ENCODE measurements at regions not wholly inside any gene's neighbourhood (a gene's known extent, or its start where the extent isn't known, plus 50 kb on each side); places are given as distances from the start of the nearest gene placed in this dataset.
"Not testable (repeated sequence)": the region's sequence is repeated elsewhere in the genome, so short reads cannot be mapped to it uniquely, and the experiment has no call there.

GRCh38 chr9:42239445-42240260 lies 56.2 kb downstream of the SPATA31A6 start:
- H3K4me1 Mint-ChIP-seq (ENCODE audit: low read depth): not testable (repeated sequence)

GRCh38 chr9:42240261-42240579 lies 56.8 kb downstream of the SPATA31A6 start:
- H3K4me1 Mint-ChIP-seq (ENCODE audit: low read depth); H3K27me3 Mint-ChIP-seq (ENCODE audit: low read depth); DNase-seq; CTCF ChIA-PET; H3K27ac Mint-ChIP-seq; intact Hi-C loops (cut with micrococcal nuclease); H3K9me3 Mint-ChIP-seq; H3K4me3 Mint-ChIP-seq; H3K36me3 Mint-ChIP-seq (ENCODE audit: low read depth): not testable (repeated sequence)

More at GRCh38 chr9:42239445-42240260, 56.2 kb downstream of the SPATA31A6 start:
- intact Hi-C loops (cut with micrococcal nuclease); H3K9me3 Mint-ChIP-seq; CTCF ChIA-PET; H3K27ac Mint-ChIP-seq; DNase-seq; H3K27me3 Mint-ChIP-seq (ENCODE audit: low read depth); H3K36me3 Mint-ChIP-seq (ENCODE audit: low read depth); H3K4me3 Mint-ChIP-seq: not testable (repeated sequence)

GRCh38 chr9:42243211-42243610 lies 59.8 kb downstream of the SPATA31A6 start:
- DNase-seq; CTCF ChIA-PET; H3K36me3 Mint-ChIP-seq (ENCODE audit: low read depth); H3K4me3 Mint-ChIP-seq; H3K9me3 Mint-ChIP-seq; H3K27me3 Mint-ChIP-seq (ENCODE audit: low read depth); H3K27ac Mint-ChIP-seq; intact Hi-C loops (cut with micrococcal nuclease); H3K4me1 Mint-ChIP-seq (ENCODE audit: low read depth): not testable (repeated sequence)

- H3K27ac Mint-ChIP-seq; H3K27me3 Mint-ChIP-seq (ENCODE audit: low read depth); CTCF ChIA-PET; DNase-seq; H3K4me3 Mint-ChIP-seq; H3K36me3 Mint-ChIP-seq (ENCODE audit: low read depth); H3K4me1 Mint-ChIP-seq (ENCODE audit: low read depth); intact Hi-C loops (cut with micrococcal nuclease); H3K9me3 Mint-ChIP-seq: not testable (repeated sequence)
These were observed 60.4 kb downstream of the SPATA31A6 start for GRCh38 chr9:42243822-42244221.

- H3K9me3 Mint-ChIP-seq; H3K36me3 Mint-ChIP-seq (ENCODE audit: low read depth); intact Hi-C loops (cut with micrococcal nuclease); H3K4me3 Mint-ChIP-seq; DNase-seq; H3K27me3 Mint-ChIP-seq (ENCODE audit: low read depth); H3K27ac Mint-ChIP-seq; H3K4me1 Mint-ChIP-seq (ENCODE audit: low read depth); CTCF ChIA-PET: not testable (repeated sequence)
These were observed 85.3 kb downstream of the SPATA31A6 start for GRCh38 chr9:42268729-42269128.

- H3K4me3 Mint-ChIP-seq; H3K36me3 Mint-ChIP-seq (ENCODE audit: low read depth); H3K9me3 Mint-ChIP-seq; CTCF ChIA-PET; H3K4me1 Mint-ChIP-seq (ENCODE audit: low read depth); intact Hi-C loops (cut with micrococcal nuclease); DNase-seq; H3K27ac Mint-ChIP-seq; H3K27me3 Mint-ChIP-seq (ENCODE audit: low read depth): not testable (repeated sequence)
These were observed 85.7 kb downstream of the SPATA31A6 start for GRCh38 chr9:42269171-42269570.

- H3K4me1 Mint-ChIP-seq (ENCODE audit: low read depth); H3K9me3 Mint-ChIP-seq; DNase-seq; H3K27ac Mint-ChIP-seq; CTCF ChIA-PET; H3K27me3 Mint-ChIP-seq (ENCODE audit: low read depth); H3K4me3 Mint-ChIP-seq; intact Hi-C loops (cut with micrococcal nuclease); H3K36me3 Mint-ChIP-seq (ENCODE audit: low read depth): not testable (repeated sequence)
These were observed 89.7 kb downstream of the SPATA31A6 start for GRCh38 chr9:42273191-42273590.

GRCh38 chr9:42275141-42275540 lies 91.7 kb downstream of the SPATA31A6 start:
- intact Hi-C loops (cut with micrococcal nuclease): no loop called here
- DNase-seq: no peak
- H3K9me3 Mint-ChIP-seq: no peaks in the 10 kb centered on the region
- no peaks in the 10 kb centered on the region for H3K4me1 Mint-ChIP-seq (ENCODE audit: low read depth)
- H3K27ac Mint-ChIP-seq: no peak overlapping the region
- H3K36me3 Mint-ChIP-seq (ENCODE audit: low read depth): no peaks in the 10 kb centered on the region
- H3K27me3 Mint-ChIP-seq (ENCODE audit: low read depth): no peaks in the 10 kb centered on the region
- CTCF ChIA-PET: no interaction called here
- no peak overlapping the region for H3K4me3 Mint-ChIP-seq

- CTCF ChIA-PET; intact Hi-C loops (cut with micrococcal nuclease); H3K36me3 Mint-ChIP-seq (ENCODE audit: low read depth); H3K4me1 Mint-ChIP-seq (ENCODE audit: low read depth); H3K27me3 Mint-ChIP-seq (ENCODE audit: low read depth); H3K9me3 Mint-ChIP-seq; DNase-seq; H3K4me3 Mint-ChIP-seq; H3K27ac Mint-ChIP-seq: not testable (repeated sequence)
These were observed 99.2 kb downstream of the SPATA31A6 start for GRCh38 chr9:42282531-42283178.

- H3K27me3 Mint-ChIP-seq (ENCODE audit: low read depth); H3K9me3 Mint-ChIP-seq; H3K4me3 Mint-ChIP-seq; H3K4me1 Mint-ChIP-seq (ENCODE audit: low read depth); H3K27ac Mint-ChIP-seq; H3K36me3 Mint-ChIP-seq (ENCODE audit: low read depth); CTCF ChIA-PET; intact Hi-C loops (cut with micrococcal nuclease); DNase-seq: not testable (repeated sequence)
These were observed 99.7 kb downstream of the SPATA31A6 start for GRCh38 chr9:42283179-42283543.

- H3K9me3 Mint-ChIP-seq; DNase-seq; H3K36me3 Mint-ChIP-seq (ENCODE audit: low read depth); H3K4me3 Mint-ChIP-seq; H3K27me3 Mint-ChIP-seq (ENCODE audit: low read depth); CTCF ChIA-PET; intact Hi-C loops (cut with micrococcal nuclease); H3K4me1 Mint-ChIP-seq (ENCODE audit: low read depth); H3K27ac Mint-ChIP-seq: not testable (repeated sequence)
These were observed 102.8 kb downstream of the SPATA31A6 start for GRCh38 chr9:42286145-42286845.

- H3K4me3 Mint-ChIP-seq; intact Hi-C loops (cut with micrococcal nuclease); H3K27ac Mint-ChIP-seq; H3K27me3 Mint-ChIP-seq (ENCODE audit: low read depth); H3K4me1 Mint-ChIP-seq (ENCODE audit: low read depth); H3K9me3 Mint-ChIP-seq; DNase-seq; H3K36me3 Mint-ChIP-seq (ENCODE audit: low read depth); CTCF ChIA-PET: not testable (repeated sequence)
These were observed 104.8 kb downstream of the SPATA31A6 start for GRCh38 chr9:42288002-42288864.
